ENCODE measurements at regions not wholly inside any gene's neighbourhood (a gene's known extent, or its start where the extent isn't known, plus 50 kb on each side); places are given as distances from the start of the nearest gene placed in this dataset.

DNA sequence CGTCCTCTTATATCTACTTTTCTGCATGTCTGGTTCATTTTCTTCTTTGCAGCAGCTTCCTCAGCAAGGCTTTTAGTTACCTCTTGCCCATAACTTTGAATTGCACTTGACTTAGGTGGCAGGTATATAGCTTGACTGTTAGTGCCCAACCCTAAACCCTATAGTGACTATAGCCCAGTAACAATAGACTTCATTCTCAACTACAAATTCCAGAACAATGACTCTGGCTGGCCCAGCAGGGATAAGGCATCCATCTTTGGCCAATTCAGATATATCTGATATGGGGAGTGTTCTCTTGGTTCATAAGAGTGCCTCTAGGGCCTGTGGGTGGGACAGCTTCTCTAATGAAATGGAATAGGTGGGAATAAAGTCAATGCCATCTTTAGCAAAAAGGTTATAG lies 246.2 kb downstream of the DMRT2 start:
- no peaks in the 10 kb centered on the region for H3K27me3 ChIP-seq (ENCODE audit: control insufficient read depth, extremely low read depth, insufficient read depth, low read length)
- H3K27ac ChIP-seq (ENCODE audit: control insufficient read depth, insufficient read depth, low read length): no peak overlapping the region
- DNase-seq (ENCODE audit: low read depth, low spot score): no peak
- H3K4me1 ChIP-seq (ENCODE audit: control insufficient read depth, extremely low read depth, insufficient read depth, low read length): no peaks in the 10 kb centered on the region
- TF ChIP-seq, protein P1, sequence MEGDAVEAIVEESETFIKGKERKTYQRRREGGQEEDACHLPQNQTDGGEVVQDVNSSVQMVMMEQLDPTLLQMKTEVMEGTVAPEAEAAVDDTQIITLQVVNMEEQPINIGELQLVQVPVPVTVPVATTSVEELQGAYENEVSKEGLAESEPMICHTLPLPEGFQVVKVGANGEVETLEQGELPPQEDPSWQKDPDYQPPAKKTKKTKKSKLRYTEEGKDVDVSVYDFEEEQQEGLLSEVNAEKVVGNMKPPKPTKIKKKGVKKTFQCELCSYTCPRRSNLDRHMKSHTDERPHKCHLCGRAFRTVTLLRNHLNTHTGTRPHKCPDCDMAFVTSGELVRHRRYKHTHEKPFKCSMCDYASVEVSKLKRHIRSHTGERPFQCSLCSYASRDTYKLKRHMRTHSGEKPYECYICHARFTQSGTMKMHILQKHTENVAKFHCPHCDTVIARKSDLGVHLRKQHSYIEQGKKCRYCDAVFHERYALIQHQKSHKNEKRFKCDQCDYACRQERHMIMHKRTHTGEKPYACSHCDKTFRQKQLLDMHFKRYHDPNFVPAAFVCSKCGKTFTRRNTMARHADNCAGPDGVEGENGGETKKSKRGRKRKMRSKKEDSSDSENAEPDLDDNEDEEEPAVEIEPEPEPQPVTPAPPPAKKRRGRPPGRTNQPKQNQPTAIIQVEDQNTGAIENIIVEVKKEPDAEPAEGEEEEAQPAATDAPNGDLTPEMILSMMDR (optimal IDR thresholded peaks at IDR 0.05 in 1 of 3, IDR thresholded peaks at IDR 0.05 in 1 of 3, conservative IDR thresholded peaks at IDR 0.05 in 1 of 3; ENCODE audit: extremely low read depth in 1 of 3, insufficient read depth in 2 of 3, low read length in 3 of 3): no peak
- no peak for TF ChIP-seq EZH2 (IDR thresholded peaks at IDR 0.05; ENCODE audit: low read length)
- no peaks in the 10 kb centered on the region for H3K9me3 ChIP-seq (ENCODE audit: control insufficient read depth, low read depth, low read length)
- no peak for FAIRE-seq
- no peaks in the 10 kb centered on the region for H3K9me1 ChIP-seq (ENCODE audit: control insufficient read depth, extremely low read depth, insufficient read depth, low read length)
- H3K4me2 ChIP-seq (ENCODE audit: control insufficient read depth, extremely low read depth, insufficient read depth, low read depth, low read length): no peak overlapping the region
- H2AFZ ChIP-seq (ENCODE audit: control insufficient read depth, low read length): no peak overlapping the region
- no peak overlapping the region for H3K9ac ChIP-seq (ENCODE audit: control insufficient read depth, extremely low read depth, insufficient read depth, low read length)
- H3K36me3 ChIP-seq (ENCODE audit: control insufficient read depth in 2 of 2, extremely low read depth in 1 of 2, insufficient read depth in 2 of 2, low read length in 2 of 2): no peaks in the 10 kb centered on the region
- dilution Hi-C loops (cut with MboI; ENCODE audit: extremely low pct_ligation_motif_present, low sequenced_read_pairs): no loop called here
- no peaks in the 10 kb centered on the region for H3K79me2 ChIP-seq (ENCODE audit: control insufficient read depth, insufficient read depth, low read length)
- H4K20me1 ChIP-seq (ENCODE audit: control insufficient read depth, extremely low read depth, insufficient read depth, low read length): no peaks in the 10 kb centered on the region
- no peak overlapping the region for H3K4me3 ChIP-seq (ENCODE audit: control insufficient read depth in 2 of 3, extremely low read depth in 1 of 3, insufficient read depth in 2 of 3, low read depth in 1 of 3, low read length in 3 of 3)

DNA sequence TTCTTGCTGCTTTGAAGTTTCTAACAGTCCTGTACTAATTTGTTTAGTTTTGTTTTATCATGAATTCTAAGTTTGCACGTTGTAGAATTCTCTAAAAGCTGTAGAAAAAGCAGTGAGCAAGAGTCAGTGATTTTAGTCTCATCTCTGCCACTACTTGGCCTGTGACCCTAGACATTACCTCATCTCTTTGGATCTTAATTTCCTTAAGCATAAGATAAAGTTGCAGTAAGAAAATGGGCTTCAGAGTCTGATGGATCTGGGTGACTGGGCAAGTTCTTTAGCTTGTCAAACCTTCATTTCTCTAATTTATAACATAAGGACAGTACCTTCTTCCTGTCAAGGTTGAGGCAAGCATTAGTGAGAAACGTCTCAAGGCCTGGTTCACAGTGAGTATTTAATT lies 247.9 kb downstream of the DMRT2 start:
- Histone ChIP-seq H3K4me3 (ENCODE audit: control insufficient read depth in 2 of 3, extremely low read depth in 1 of 3, insufficient read depth in 2 of 3, low read depth in 1 of 3, low read length in 3 of 3) (no peak overlapping the region), H3K4me1 (ENCODE audit: control insufficient read depth, extremely low read depth, insufficient read depth, low read length) (no peaks in the 10 kb centered on the region), H3K9me1 (ENCODE audit: control insufficient read depth, extremely low read depth, insufficient read depth, low read length) (no peaks in the 10 kb centered on the region), H3K4me2 (ENCODE audit: control insufficient read depth, extremely low read depth, insufficient read depth, low read depth, low read length) (no peak overlapping the region), H3K27ac (ENCODE audit: control insufficient read depth, insufficient read depth, low read length) (no peak overlapping the region), H4K20me1 (ENCODE audit: control insufficient read depth, extremely low read depth, insufficient read depth, low read length) (no peaks in the 10 kb centered on the region), H3K36me3 (ENCODE audit: control insufficient read depth in 2 of 2, extremely low read depth in 1 of 2, insufficient read depth in 2 of 2, low read length in 2 of 2) (no peaks in the 10 kb centered on the region), H3K79me2 (ENCODE audit: control insufficient read depth, insufficient read depth, low read length) (no peaks in the 10 kb centered on the region), H2AFZ (ENCODE audit: control insufficient read depth, low read length) (no peak overlapping the region), H3K9ac (ENCODE audit: control insufficient read depth, extremely low read depth, insufficient read depth, low read length) (no peak overlapping the region), H3K9me3 (ENCODE audit: control insufficient read depth, low read depth, low read length) (no peaks in the 10 kb centered on the region), H3K27me3 (ENCODE audit: control insufficient read depth, extremely low read depth, insufficient read depth, low read length) (no peaks in the 10 kb centered on the region)
- dilution Hi-C loops (cut with MboI; ENCODE audit: extremely low pct_ligation_motif_present, low sequenced_read_pairs): no loop called here
- FAIRE-seq (no peak), DNase-seq (ENCODE audit: low read depth, low spot score) (no peak)
- TF ChIP-seq, protein P1 (optimal IDR thresholded peaks at IDR 0.05 in 1 of 3, IDR thresholded peaks at IDR 0.05 in 1 of 3, conservative IDR thresholded peaks at IDR 0.05 in 1 of 3; ENCODE audit: extremely low read depth in 1 of 3, insufficient read depth in 2 of 3, low read length in 3 of 3): no peak
- TF ChIP-seq EZH2 (IDR thresholded peaks at IDR 0.05; ENCODE audit: low read length): no peak
